H1 (cell line): ENCODE measurements at regions not wholly inside any gene's neighbourhood (a gene's known extent, or its start where the extent isn't known, plus 50 kb on each side); places are given as distances from the start of the nearest gene placed in this dataset.

Experiments
- CTCF ChIA-PET: fragments of 300-600 bp; sonication (Branson Sonifier 250); formaldehyde crosslinking; loops from one replicate; lab custom pipeline; 2021; ENCODE audit not compliant: partially characterized antibody; lab: Charles Lee
- POLR2A ChIA-PET: fragments of 300-600 bp; sonication (Branson Sonifier 250); formaldehyde crosslinking; loops from one replicate; lab custom pipeline; 2021; ENCODE audit warnings: inconsistent platforms; ENCODE audit not compliant: partially characterized antibody; lab: Charles Lee
- DNase-seq, 2 experiments: peaks; one replicate each; pipeline versions ENCODE4 v3.0.0 to v3.0.0-alpha.2; 2010 to 2022; ENCODE audit warnings: low spot score in 2 of 2, low read depth in 1 of 2, mixed read lengths in 1 of 2
- FAIRE-seq: peaks from 2 replicates; lab custom pipeline; 2011; peaks lifted over from hg19 to GRCh38; lab: Jason Lieb, UNC
- H2AFZ ChIP-seq: 2 replicates; pipeline ENCODE4 v1.8.1; 2012; ENCODE audit warnings: low read length, inconsistent platforms
- H2AK5ac ChIP-seq: 2 replicates; pipeline ENCODE4 v1.6.1; 2013; ENCODE audit warnings: low read depth, low read length
- H2BK120ac ChIP-seq: replicated peaks from 2 replicates; pipeline ENCODE3; 2013; ENCODE audit warnings: low read depth, low read length, inconsistent platforms
- H2BK12ac ChIP-seq: 2 replicates; pipeline ENCODE4 v1.6.1; 2013; ENCODE audit warnings: low read depth, low read length
- H2BK15ac ChIP-seq: 2 replicates; pipeline ENCODE4 v1.6.1; 2013; ENCODE audit warnings: low read length
- H2BK20ac ChIP-seq: 2 replicates; pipeline ENCODE4 v1.6.1; 2013; ENCODE audit warnings: low read length
- H2BK5ac ChIP-seq: 2 replicates; pipeline ENCODE4 v1.6.1; 2013; ENCODE audit warnings: low read depth, low read length
- H3K14ac ChIP-seq: 2 replicates; pipeline ENCODE4 v1.6.1; 2013; ENCODE audit warnings: inconsistent platforms; ENCODE audit not compliant: insufficient read length
- H3K18ac ChIP-seq: 2 replicates; pipeline ENCODE4 v1.6.1; 2013; ENCODE audit warnings: low read length; ENCODE audit errors: extremely low read depth
- H3K23ac ChIP-seq: 2 replicates; pipeline ENCODE4 v1.6.1; 2013; ENCODE audit warnings: inconsistent platforms; ENCODE audit not compliant: insufficient read length
- H3K23me2 ChIP-seq: 2 replicates; pipeline ENCODE4 v1.6.1; 2013; ENCODE audit warnings: low read depth, low read length
- H3K27ac ChIP-seq: 2 replicates; pipeline ENCODE4 v1.6.1; 2011; ENCODE audit warnings: low read depth, low read length, inconsistent platforms
- H3K27me3 ChIP-seq, 4 experiments: replicated peaks in 1 of 4; 1 replicate in 1 of 4; 2 replicates in 3 of 4; pipeline versions ENCODE4 v1.6.1 to v1.8.1; 2011 to 2013; ENCODE audit warnings: low read length in 3 of 4, mild to moderate bottlenecking in 3 of 4, inconsistent platforms in 2 of 4, mixed read lengths in 2 of 4, moderate library complexity in 1 of 4; ENCODE audit not compliant: control insufficient read depth in 3 of 4, insufficient read depth in 3 of 4; ENCODE audit errors: extremely low read depth in 1 of 4
- H3K36me3 ChIP-seq, 4 experiments: 2 replicates each; pipeline versions ENCODE4 v1.6.1 to v1.8.1; 2011 to 2013; ENCODE audit warnings: mild to moderate bottlenecking in 4 of 4, low read length in 3 of 4, moderate library complexity in 2 of 4, control low read depth in 1 of 4, inconsistent platforms in 1 of 4; ENCODE audit not compliant: insufficient read depth in 4 of 4, control insufficient read depth in 2 of 4
- H3K4ac ChIP-seq: replicated peaks from 2 replicates; pipeline ENCODE3; 2013; ENCODE audit warnings: low read length, low read depth, mixed read lengths, inconsistent platforms; ENCODE audit not compliant: insufficient read length
- H3K4me1 ChIP-seq, 4 experiments: replicated peaks in 1 of 4; 1 replicate in 1 of 4; 2 replicates in 3 of 4; pipeline versions ENCODE4 v1.6.1 to v1.8.1; 2011 to 2013; ENCODE audit warnings: low read length in 3 of 4, inconsistent platforms in 2 of 4, mixed read lengths in 1 of 4; ENCODE audit not compliant: insufficient read depth in 4 of 4, control insufficient read depth in 3 of 4
- H3K4me2 ChIP-seq, 2 experiments: 2 replicates each; pipeline versions ENCODE4 v1.6.1 to v1.8.1; 2011 to 2013; ENCODE audit warnings: low read depth in 2 of 2, low read length in 2 of 2, control low read depth in 1 of 2, inconsistent platforms in 1 of 2, mild to moderate bottlenecking in 1 of 2; ENCODE audit not compliant: insufficient read depth in 1 of 2
- H3K4me3 ChIP-seq, 4 experiments: fragments of 200-600, 300-600 bp in 1 of 4; sonication (generic), shearing (Covaris generic), sonication (Bioruptor Twin) in 1 of 4; 2 replicates each; pipeline versions ENCODE4 v1.5.1 to v1.8.1; 2011 to 2016; ENCODE audit warnings: low read length in 4 of 4, low read depth in 3 of 4, control low read depth in 2 of 4, inconsistent platforms in 2 of 4, mild to moderate bottlenecking in 2 of 4, mixed read lengths in 1 of 4, moderate library complexity in 1 of 4; ENCODE audit not compliant: insufficient read depth in 2 of 4; ENCODE audit errors: extremely low read depth in 1 of 4
- H3K56ac ChIP-seq: replicated peaks from 2 replicates; pipeline ENCODE3; 2013; ENCODE audit warnings: low read depth, mild to moderate bottlenecking, mixed read lengths, low read length, inconsistent platforms; ENCODE audit not compliant: insufficient read length
- H3K79me1 ChIP-seq: 2 replicates; pipeline ENCODE4 v1.6.1; 2013; ENCODE audit warnings: low read depth, low read length, control low read depth
- H3K79me2 ChIP-seq, 2 experiments: 2 replicates each; pipeline versions ENCODE4 v1.6.1 to v1.8.1; 2012 to 2013; ENCODE audit warnings: low read length in 2 of 2, mild to moderate bottlenecking in 2 of 2, inconsistent platforms in 1 of 2; ENCODE audit not compliant: insufficient read depth in 2 of 2, control insufficient read depth in 1 of 2
- H3K9ac ChIP-seq, 4 experiments: replicated peaks in 1 of 4; 1 replicate in 1 of 4; 2 replicates in 3 of 4; pipeline versions ENCODE4 v1.6.1 to v1.8.1; 2011 to 2013; ENCODE audit warnings: low read depth in 3 of 4, low read length in 3 of 4, control low read depth in 2 of 4, mild to moderate bottlenecking in 2 of 4, moderate library complexity in 2 of 4, inconsistent platforms in 1 of 4; ENCODE audit errors: extremely low read depth in 1 of 4
- H3K9me3 ChIP-seq, 2 experiments: 2 replicates each; pipeline versions ENCODE4 v1.6.1 to v1.8.1; 2012 to 2013; ENCODE audit warnings: mild to moderate bottlenecking in 2 of 2, moderate library complexity in 2 of 2, control low read depth in 1 of 2, inconsistent platforms in 1 of 2, low read depth in 1 of 2, low read length in 1 of 2, mixed read lengths in 1 of 2; ENCODE audit not compliant: insufficient read depth in 2 of 2
- H4K20me1 ChIP-seq, 2 experiments: replicated peaks in 1 of 2; 2 replicates each; pipeline versions ENCODE3 to v1.8.1; 2011 to 2013; ENCODE audit warnings: inconsistent platforms in 2 of 2, low read length in 2 of 2, mild to moderate bottlenecking in 1 of 2; ENCODE audit not compliant: insufficient read depth in 2 of 2, control insufficient read depth in 1 of 2
- H4K5ac ChIP-seq: 2 replicates; pipeline ENCODE4 v1.6.1; 2013; ENCODE audit warnings: low read length, low read depth, mixed read lengths, inconsistent platforms; ENCODE audit not compliant: insufficient read length
- H4K8ac ChIP-seq: 2 replicates; pipeline ENCODE4 v1.8.0; 2013; ENCODE audit warnings: mild to moderate bottlenecking, moderate library complexity, low read length, inconsistent platforms; ENCODE audit not compliant: insufficient read depth; ENCODE audit errors: extremely low read depth
- H4K91ac ChIP-seq: replicated peaks from 2 replicates; pipeline ENCODE3; 2013; ENCODE audit warnings: low read length, mixed read lengths, inconsistent platforms; ENCODE audit not compliant: insufficient read length
- EZH2 ChIP-seq: fragments of 200-600 bp; sonication (generic); IDR thresholded peaks from 2 replicates; pipeline ENCODE4 v1.7.1; 2012; ENCODE audit warnings: low read depth, mild to moderate bottlenecking, moderate library complexity, low read length, inconsistent platforms; ENCODE audit not compliant: severe bottlenecking
- KDM4A ChIP-seq: IDR thresholded peaks from one replicate; pipeline ENCODE4 v1.7.1; 2012; ENCODE audit warnings: low read depth, mild to moderate bottlenecking, moderate library complexity, low read length, inconsistent platforms; ENCODE audit not compliant: severe bottlenecking
- SAP30 ChIP-seq: fragments of 300-600 bp; sonication (generic); IDR thresholded peaks from 2 replicates; pipeline ENCODE4 v1.7.1; 2012; ENCODE audit warnings: low read length, moderate library complexity, mild to moderate bottlenecking, inconsistent platforms; ENCODE audit not compliant: insufficient read depth, insufficient replicate concordance
- WGBS, 2 experiments: shearing (Covaris generic) in 1 of 2; methylation state at CpG; one replicate each; pipeline versions ENCODE4 v1.1.6 to v1.1.7; 2013 to 2015; ENCODE audit warnings: low lambda C conversion rate in 2 of 2, mixed read lengths in 2 of 2, inconsistent platforms in 1 of 2, low coverage in 1 of 2, missing lambda C conversion rate in 1 of 2; ENCODE audit not compliant: insufficient replicate concordance in 2 of 2, insufficient coverage in 1 of 2, insufficient read length in 1 of 2; ENCODE audit errors: extremely low coverage in 1 of 2, missing lambda C conversion rate in 1 of 2; 5-methylcytosine and 5-hydroxymethylcytosine counted together

GRCh38 chr5:26660116-26660515 lies 378.3 kb downstream of the CDH9 start:
- Histone ChIP-seq H2AK5ac (no peak overlapping the region), H3K4me3 (no peak overlapping the region)
- TF ChIP-seq KDM4A (no peak), SAP30 (no peak), EZH2 (no peak)
- TF ChIP-seq, all 59 proteins: peak for 0
- no peak overlapping the region for H3K18ac ChIP-seq
- H2BK12ac ChIP-seq: no peak overlapping the region
- no peaks in the 10 kb centered on the region for H4K20me1 ChIP-seq
- H4K8ac ChIP-seq: no peak overlapping the region
- H3K27me3 ChIP-seq: no peaks in the 10 kb centered on the region
- no peak overlapping the region for H3K4me2 ChIP-seq
- DNase-seq (no peak), FAIRE-seq (no peak)
- 91% methylated on average over 11 of the region's 12 CpGs; no CpG with 5 or more reads in 1 of the 2 experiments for WGBS, 2 experiments
- no peaks in the 10 kb centered on the region for H3K79me1 ChIP-seq
- H3K23me2 ChIP-seq: no peaks in the 10 kb centered on the region; the same call in 1 of the 2 replicates
- no peak overlapping the region for H4K5ac ChIP-seq
- H3K27ac ChIP-seq: no peak overlapping the region
- H2BK15ac ChIP-seq: no peak overlapping the region
- H2AFZ ChIP-seq: no peak overlapping the region
- H2BK120ac ChIP-seq: no peak overlapping the region
- H3K9ac ChIP-seq: no peak overlapping the region
- H2BK20ac ChIP-seq: no peak overlapping the region
- POLR2A ChIA-PET: no interaction called here
- H3K23ac ChIP-seq: no peak overlapping the region
- H3K4me1 ChIP-seq: no peaks in the 10 kb centered on the region
- H3K14ac ChIP-seq: no peak overlapping the region
- no peaks in the 10 kb centered on the region for H3K36me3 ChIP-seq
- H3K56ac ChIP-seq: no peak overlapping the region
- no peak overlapping the region for H2BK5ac ChIP-seq
- H3K9me3 ChIP-seq: peaks cover 0 to 3% of the 10 kb centered on the region in 2 experiments; a peak in 1 of 4 replicates
- no peaks in the 10 kb centered on the region for H3K79me2 ChIP-seq
- CTCF ChIA-PET: interaction anchor here (1.4 kb wide), 1 partner anchor 17 kb away, joined by 5 read pairs; no protein-coding TSS in a partner anchor
- H4K91ac ChIP-seq: no peak overlapping the region
- no peak overlapping the region for H3K4ac ChIP-seq
